ENCODE measurements at regions not wholly inside any gene's neighbourhood (a gene's known extent, or its start where the extent isn't known, plus 50 kb on each side); places are given as distances from the start of the nearest gene placed in this dataset.

- ChIA-PET POLR2A (no interaction called here), CTCF (interaction anchor here (0.6 kb wide), 1 partner anchor 697 kb away, joined by 3 read pairs; no protein-coding TSS in a partner anchor)
- Histone ChIP-seq H3K9me3 (no peaks in the 10 kb centered on the region; the same call in 1 of the 2 replicates), H3K27me3 (replicated peaks; ENCODE audit: control insufficient read depth, insufficient read depth, low read length) (no peaks in the 10 kb centered on the region), H3K4me1 (no peaks in the 10 kb centered on the region), H3K4me3 (ENCODE audit: low read depth, low read length) (no peak overlapping the region), H3K36me3 (ENCODE audit: control insufficient read depth, insufficient read depth, low read length) (no peaks in the 10 kb centered on the region)
- Mint-ChIP-seq H3K4me1 (ENCODE audit: low read depth, unreplicated experiment) (no peaks in the 10 kb centered on the region), H3K4me3 (ENCODE audit: unreplicated experiment) (no peak overlapping the region), H3K36me3 (ENCODE audit: insufficient read depth, unreplicated experiment) (no peaks in the 10 kb centered on the region), H3K27me3 (ENCODE audit: insufficient read depth, unreplicated experiment) (no peaks in the 10 kb centered on the region), H3K9me3 (ENCODE audit: unreplicated experiment) (no peaks in the 10 kb centered on the region), H3K27ac (ENCODE audit: unreplicated experiment) (no peak overlapping the region)
- TF ChIP-seq CTCF (IDR thresholded peaks at IDR 0.05; ENCODE audit: insufficient read depth in 1 of 2, low read depth in 1 of 2, low read length in 1 of 2, severe bottlenecking in 1 of 2, unreplicated experiment in 1 of 2): no peak
- no peak for DNase-seq
- no TSS peak for BruUV-seq (replicated peaks)
- intact Hi-C loops (cut with micrococcal nuclease; ENCODE audit: unreplicated experiment): no loop called here
Measured at GRCh38 chr1:242754125-242754524, 229.6 kb upstream of the PLD5 start.

DNA sequence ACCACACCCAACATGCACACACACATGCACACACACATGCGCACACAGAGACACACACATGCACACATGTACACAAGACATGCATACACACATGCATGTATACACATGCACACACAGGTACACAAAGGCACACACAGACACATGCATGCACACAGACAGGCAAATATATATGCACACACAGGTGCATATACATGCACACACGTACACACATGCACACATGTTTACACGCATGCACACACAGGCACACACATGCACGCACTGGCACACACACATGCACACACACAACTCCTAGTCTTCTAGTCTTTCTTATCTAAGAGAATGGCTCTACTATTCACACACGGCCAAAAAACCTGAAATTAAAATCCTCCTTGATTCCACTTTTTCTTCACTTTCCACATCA, 222.7 kb upstream of the PLD5 start:
- no peaks in the 10 kb centered on the region for H3K27me3 Mint-ChIP-seq (ENCODE audit: insufficient read depth, unreplicated experiment)
- H3K27ac Mint-ChIP-seq (ENCODE audit: unreplicated experiment): no peak overlapping the region
- CTCF ChIA-PET: no interaction called here
- no peaks in the 10 kb centered on the region for H3K36me3 ChIP-seq (ENCODE audit: control insufficient read depth, insufficient read depth, low read length)
- no peak overlapping the region for H3K4me3 ChIP-seq (ENCODE audit: low read depth, low read length)
- H3K9me3 ChIP-seq: no peaks in the 10 kb centered on the region; the same call in 1 of the 2 replicates
- no peak for TF ChIP-seq CTCF (IDR thresholded peaks at IDR 0.05; ENCODE audit: insufficient read depth in 1 of 2, low read depth in 1 of 2, low read length in 1 of 2, severe bottlenecking in 1 of 2, unreplicated experiment in 1 of 2)
- H3K4me1 ChIP-seq: peaks cover 21% of the 10 kb centered on the region; the same call in 1 of the 2 replicates
- no TSS peak for BruUV-seq (replicated peaks)
- no peak overlapping the region for H3K4me3 Mint-ChIP-seq (ENCODE audit: unreplicated experiment)
- no peaks in the 10 kb centered on the region for H3K27me3 ChIP-seq (replicated peaks; ENCODE audit: control insufficient read depth, insufficient read depth, low read length)
- H3K36me3 Mint-ChIP-seq (ENCODE audit: insufficient read depth, unreplicated experiment): no peaks in the 10 kb centered on the region
- peaks cover 13% of the 10 kb centered on the region for H3K9me3 Mint-ChIP-seq (ENCODE audit: unreplicated experiment)
- intact Hi-C loops (cut with micrococcal nuclease; ENCODE audit: unreplicated experiment): no loop called here
- POLR2A ChIA-PET: no interaction called here
- H3K4me1 Mint-ChIP-seq (ENCODE audit: low read depth, unreplicated experiment): peaks cover 12% of the 10 kb centered on the region
- no peak for DNase-seq

GRCh38 chr1:242745079-242745478, 220.6 kb upstream of the PLD5 start:
- POLR2A ChIA-PET: no interaction called here
- no peak for DNase-seq
- Mint-ChIP-seq H3K9me3 (ENCODE audit: unreplicated experiment) (peaks cover 28% of the 10 kb centered on the region), H3K36me3 (ENCODE audit: insufficient read depth, unreplicated experiment) (no peaks in the 10 kb centered on the region), H3K4me1 (ENCODE audit: low read depth, unreplicated experiment) (peaks cover 12% of the 10 kb centered on the region), H3K27me3 (ENCODE audit: insufficient read depth, unreplicated experiment) (no peaks in the 10 kb centered on the region), H3K27ac (ENCODE audit: unreplicated experiment) (no peak overlapping the region), H3K4me3 (ENCODE audit: unreplicated experiment) (no peak overlapping the region)
- H3K27me3 ChIP-seq (replicated peaks; ENCODE audit: control insufficient read depth, insufficient read depth, low read length): no peaks in the 10 kb centered on the region
- H3K36me3 ChIP-seq (ENCODE audit: control insufficient read depth, insufficient read depth, low read length): no peaks in the 10 kb centered on the region
- intact Hi-C loops (cut with micrococcal nuclease; ENCODE audit: unreplicated experiment): no loop called here
- no peak overlapping the region for H3K4me3 ChIP-seq (ENCODE audit: low read depth, low read length)
- no TSS peak for BruUV-seq (replicated peaks)
- no peak for TF ChIP-seq CTCF (IDR thresholded peaks at IDR 0.05; ENCODE audit: insufficient read depth in 1 of 2, low read depth in 1 of 2, low read length in 1 of 2, severe bottlenecking in 1 of 2, unreplicated experiment in 1 of 2)
- H3K9me3 ChIP-seq: no peaks in the 10 kb centered on the region; the same call in 1 of the 2 replicates
- H3K4me1 ChIP-seq: peaks cover 21% of the 10 kb centered on the region; the same call in 1 of the 2 replicates
- CTCF ChIA-PET: no interaction called here

Data from Caco-2 (cell line).